GM21367 (cell line): ENCODE measurements at regions not wholly inside any gene's neighbourhood (a gene's known extent, or its start where the extent isn't known, plus 50 kb on each side); places are given as distances from the start of the nearest gene placed in this dataset.
"Not testable (repeated sequence)": the region's sequence is repeated elsewhere in the genome, so short reads cannot be mapped to it uniquely, and the experiment has no call there.

Experiments used
- ATAC-seq: cut with Tn5 transposase; IDR thresholded peaks from one replicate; pipeline ENCODE4 v1.9.1; 2021; ENCODE audit not compliant: unreplicated experiment

DNA sequence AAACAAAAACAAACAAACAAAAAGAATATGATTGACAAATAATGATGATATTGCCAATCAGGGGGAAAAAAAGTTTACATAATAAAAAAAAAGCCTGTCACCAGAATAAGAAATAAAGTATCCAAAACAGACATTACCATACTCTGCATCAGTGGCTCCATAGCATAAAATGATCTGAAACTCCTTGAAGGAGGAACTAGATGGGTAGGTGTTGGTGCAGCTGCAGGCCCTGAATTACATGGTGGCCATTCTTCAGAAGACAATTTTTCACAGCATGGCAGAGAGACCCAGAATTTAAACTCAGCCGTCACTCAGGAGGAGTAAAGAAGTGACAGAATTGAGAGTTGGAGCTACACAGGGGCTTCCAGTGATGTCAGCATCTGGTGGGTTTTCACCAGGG, 60.2 kb downstream of the GLUL start:
- ATAC-seq = no peak

DNA sequence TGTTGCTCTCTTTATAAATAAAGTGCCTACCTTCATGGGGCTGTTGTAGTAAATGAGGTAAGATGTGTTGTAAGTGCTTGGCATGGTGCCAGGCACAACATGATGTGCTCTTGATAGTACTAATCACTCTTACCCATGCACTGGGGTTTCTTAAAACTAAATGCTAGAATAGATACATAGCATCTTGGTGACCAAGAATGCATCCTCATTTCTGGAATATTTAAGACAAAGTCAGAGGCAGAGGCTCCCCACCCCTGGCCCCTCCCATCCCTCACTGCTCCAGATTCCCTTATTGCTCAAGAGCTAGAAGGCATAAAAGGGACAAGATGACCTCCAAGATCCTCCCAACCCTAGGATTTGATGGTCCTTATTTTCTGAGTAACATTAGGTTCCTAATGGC, 61.3 kb downstream of the GLUL start:
- ATAC-seq = no peak

DNA sequence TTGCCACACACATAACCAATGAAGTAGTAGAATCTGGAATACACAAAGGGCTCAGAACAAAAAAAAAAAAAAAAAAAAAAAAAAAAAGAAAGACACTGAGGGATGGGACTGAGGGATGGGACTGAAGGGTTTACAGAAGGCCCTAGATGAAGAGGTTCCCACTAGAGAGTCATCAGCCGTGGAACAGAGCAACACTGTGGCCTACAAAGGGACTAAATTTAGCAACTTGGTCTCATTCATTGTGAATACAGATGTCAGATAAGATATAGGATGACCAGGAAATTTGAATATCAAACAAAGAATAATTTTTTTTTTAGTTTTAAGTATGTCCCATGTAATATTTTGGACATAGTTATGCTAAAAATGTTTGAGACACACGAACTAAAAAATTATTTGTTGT, 62.1 kb downstream of the GLUL start:
- ATAC-seq = no peak

DNA sequence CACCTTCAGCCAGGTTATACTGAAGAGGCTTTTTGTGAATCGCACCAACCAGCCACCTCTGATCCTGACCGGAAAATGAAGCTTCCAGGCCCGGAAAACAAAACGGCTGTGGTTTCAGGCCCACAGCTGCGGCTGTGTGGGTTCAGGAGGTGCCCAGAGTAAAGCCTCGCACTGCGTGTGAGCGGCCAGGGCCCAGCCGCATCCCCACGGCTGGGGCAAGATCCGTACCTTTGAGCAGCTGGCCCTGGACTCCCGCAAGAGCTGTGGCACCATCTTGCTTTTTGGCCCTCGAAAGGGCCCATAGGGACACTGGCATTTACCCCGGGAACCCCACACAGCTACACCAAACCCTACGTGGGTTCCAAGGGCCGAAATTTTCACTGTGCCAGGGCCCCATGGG, 63.0 kb downstream of the GLUL start:
- no peak for ATAC-seq

DNA sequence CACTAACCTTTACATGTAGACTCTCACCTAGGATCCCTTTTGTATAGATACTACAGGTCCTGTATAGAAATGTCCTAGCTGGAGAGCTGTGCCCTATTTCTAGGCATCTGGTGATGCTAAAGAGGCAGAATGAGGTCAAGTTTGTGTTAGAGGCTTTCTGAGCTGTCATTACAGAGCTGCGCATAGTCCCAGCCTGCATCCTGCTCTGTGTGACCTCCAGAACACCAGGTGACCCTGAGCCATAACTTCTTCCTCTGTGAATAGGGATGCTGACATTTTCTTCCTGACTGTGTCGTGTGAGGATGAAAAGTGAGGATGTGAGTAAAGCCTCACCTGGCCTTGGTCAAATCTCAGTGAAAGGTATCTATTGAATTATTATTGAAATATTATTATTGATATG, 66.3 kb downstream of the GLUL start:
- ATAC-seq = no peak

DNA sequence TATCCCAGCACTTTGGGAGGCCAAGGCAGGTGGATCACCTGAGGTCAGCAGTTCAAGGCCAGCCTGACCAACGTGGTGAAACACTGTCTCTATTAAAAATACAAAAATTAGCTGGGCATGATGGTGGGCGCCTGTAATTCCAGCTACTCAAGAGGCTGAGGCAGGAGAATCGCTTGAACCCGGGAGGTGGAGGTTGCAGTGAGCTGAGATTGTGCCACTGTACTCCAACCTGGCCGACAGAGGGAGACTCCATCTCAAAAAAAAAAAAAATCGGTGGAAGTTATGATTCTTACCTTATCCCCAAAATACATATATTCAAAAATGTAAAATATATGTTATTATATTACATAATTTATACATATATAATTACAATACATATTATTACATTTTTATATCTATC, 70.1 kb downstream of the GLUL start:
- not testable (repeated sequence) for ATAC-seq

DNA sequence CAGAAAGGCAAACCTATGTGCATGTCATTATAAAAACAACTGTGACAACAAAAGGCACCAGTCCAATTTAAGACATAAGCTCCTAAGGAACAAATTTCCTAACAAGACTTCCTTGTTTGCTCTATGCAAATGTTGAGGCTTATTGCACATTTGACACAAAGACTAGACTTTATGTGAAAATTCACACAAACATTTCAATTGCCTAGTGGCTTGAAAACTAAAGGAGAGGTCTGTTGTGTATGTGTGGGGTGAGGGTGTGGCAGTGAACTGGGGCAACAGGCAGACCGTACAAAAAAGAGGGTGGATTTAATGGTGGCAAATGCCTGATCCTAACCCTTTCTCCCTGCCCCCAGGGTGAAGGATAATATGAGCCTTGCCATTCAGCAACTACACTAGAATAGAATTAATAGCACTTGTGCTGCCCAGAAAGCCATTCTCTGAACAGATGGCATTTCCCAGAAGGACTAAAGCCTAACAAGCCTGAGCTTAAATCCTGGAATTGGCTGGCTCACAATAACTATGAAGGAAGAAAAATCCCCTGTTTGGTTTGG, 73.9 kb downstream of the GLUL start:
- ATAC-seq = no peak

DNA sequence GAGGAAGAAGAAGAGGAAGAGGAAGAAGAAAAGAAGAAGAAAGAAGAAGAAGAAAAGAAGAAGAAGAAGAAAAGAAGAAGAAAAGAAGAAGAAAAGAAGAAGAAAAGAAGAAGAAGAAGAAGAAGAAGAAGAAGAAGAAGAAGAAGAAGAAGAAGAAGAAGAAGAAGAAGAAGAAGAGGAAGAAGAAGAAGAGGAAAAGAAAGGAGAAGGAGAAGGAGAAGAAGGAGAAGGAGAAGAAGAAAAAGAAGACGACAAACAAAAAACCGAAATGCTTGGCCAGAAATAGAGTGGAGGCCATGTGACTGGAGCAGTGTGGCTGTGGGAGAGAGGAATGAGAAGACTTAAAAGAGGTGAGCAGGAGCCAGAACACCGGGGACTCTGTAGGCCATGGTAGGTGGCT, 75.1 kb downstream of the GLUL start:
- not testable (repeated sequence) for ATAC-seq

DNA sequence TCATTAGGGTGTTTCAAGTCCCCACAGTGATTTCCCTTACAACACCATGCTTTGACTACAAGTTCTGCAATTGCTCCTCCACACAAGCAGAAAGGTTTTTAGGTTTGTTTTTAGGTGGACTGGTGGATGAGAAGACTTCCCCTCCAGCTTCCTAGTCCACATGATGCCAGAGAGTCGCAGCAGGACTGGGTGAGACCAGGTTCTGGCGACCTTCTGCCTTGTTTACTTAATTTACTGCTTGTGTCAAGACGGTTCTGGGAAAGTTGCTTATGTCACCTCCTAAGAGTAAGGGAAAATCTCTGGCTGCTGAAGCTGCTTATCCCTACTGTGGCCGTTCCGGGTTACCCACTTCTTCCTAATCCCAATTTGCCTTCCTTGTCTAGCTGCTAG, 76.4 kb downstream of the GLUL start:
- ATAC-seq = no peak

DNA sequence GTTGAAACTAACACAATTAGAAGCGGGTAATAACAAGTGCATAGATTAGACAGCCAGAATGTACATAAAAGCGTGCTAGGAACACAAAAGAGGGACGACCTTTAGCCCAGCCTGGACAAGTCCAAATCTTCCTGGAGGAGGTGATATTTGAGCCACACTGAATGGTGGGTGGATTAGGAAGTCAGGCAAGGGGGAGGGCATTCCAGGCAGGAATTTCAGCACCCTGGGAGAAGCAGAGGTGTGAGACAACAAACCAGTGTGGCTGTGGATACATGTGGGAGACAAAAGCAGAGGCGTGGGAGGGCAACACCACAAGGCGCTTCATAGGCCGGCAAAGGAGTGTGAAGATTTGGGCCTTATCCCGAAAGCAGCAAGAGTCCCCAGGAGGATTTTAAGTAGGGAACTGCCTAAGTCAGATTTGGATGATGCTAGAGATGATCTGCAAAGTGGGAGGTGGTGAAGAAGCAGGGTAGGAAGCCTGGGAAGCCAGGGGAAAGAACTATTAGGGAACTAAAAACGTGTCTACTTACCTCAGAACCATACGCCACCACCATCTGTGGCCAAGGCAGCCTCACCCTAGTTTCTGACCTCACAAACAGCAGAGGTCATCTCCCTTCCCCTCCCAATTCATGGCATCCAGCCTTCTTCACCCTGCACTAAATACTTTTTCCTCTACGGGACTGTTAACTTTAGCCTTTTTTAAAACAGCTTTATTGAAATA, 81.8 kb downstream of the GLUL start:
- no peak for ATAC-seq

DNA sequence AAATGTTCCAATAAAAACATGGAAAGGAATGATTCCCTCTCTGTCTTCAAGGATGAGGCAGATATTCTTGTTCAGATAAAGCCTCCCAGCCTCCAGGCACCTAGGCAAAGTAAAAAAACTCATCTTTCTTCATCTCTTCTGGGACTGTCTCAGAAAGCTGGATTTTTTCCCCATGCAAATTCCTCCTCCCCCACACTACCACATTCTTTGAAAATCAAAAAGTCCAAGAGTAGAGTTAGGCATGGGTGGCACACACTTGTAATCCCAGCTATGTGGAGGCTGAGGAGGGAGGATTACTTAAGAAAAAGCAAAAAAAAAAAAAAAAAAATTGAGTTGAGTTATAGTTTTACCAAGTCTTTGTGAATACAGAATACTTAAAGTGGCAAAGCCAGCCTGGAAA, 82.8 kb downstream of the GLUL start:
- ATAC-seq = no peak

DNA sequence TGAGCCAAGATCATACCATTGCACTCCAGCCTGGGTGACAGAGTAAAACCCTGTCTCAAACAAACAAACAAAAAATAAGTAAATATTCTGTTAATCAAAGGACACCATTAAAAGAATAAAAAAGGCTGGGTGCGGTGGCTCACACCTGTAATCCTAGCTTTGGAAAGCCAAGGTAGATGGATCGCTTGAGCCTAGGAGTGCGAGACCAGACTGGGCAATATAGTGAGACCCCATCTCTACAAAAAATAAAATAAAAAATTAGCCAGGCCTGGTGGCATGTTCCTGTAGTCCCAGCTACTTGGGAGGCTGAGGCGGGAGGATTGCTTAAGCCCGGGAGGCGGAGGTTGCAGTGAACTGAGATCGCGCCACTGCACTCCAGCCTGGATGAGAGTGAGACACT, 84.1 kb downstream of the GLUL start:
- not testable (repeated sequence) for ATAC-seq

DNA sequence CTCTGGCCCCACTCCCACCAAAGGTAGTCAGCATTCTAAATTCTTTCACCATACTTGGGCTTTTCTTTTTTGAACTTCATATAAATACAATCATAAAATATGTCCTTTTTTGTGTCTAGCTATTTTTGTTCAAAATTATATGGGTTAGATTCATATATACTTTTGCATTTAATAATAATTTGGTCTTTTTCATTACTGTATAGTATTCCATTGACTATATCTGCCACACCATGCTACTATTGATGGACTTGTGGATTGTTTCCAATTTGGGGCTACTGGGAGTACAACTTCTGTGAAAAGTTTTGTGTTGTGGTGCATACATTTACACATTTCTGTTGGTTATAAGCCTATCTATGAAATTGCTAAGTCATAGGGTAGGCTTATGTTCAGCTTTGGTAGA, 85.7 kb downstream of the GLUL start:
- no peak for ATAC-seq

DNA sequence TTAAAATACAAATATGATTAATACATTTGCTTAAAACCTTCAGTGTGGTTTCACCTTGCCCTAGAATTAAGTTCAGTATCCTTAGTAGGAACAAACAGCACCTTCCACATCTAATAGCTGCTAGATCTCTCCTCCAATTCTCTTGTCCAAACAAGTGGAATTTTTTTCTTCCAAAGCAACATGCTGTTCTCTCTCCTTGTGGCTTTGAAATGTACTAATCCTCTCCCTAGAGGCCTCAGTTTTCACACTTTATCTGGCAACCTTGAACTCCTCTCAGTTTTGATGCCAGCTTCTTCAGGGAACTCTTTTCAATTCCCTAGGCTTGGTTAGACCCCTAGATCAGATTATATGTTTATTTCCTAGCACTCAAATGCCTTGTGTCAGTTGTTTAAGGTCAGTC, 87.0 kb downstream of the GLUL start:
- no peak for ATAC-seq

DNA sequence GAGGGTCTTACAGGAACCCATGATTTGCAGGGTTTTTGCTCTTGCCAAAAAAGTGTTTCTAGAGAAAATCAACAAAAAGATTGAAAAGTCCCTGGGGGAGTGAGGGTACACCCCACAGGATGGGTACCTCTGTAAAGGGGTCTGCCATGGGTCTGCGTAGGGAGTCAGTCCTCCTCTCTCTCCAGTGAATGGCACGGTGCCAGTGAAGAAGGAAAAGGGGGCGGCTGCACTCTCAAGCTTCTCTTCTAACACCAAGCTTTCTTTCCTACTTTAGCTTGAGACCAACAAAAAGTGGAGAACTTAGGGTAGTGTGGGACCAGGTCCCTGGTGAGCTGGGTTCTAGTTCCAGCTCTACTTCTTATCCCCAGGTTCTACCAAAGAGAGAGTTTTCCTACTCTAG, 87.4 kb downstream of the GLUL start:
- no peak for ATAC-seq

DNA sequence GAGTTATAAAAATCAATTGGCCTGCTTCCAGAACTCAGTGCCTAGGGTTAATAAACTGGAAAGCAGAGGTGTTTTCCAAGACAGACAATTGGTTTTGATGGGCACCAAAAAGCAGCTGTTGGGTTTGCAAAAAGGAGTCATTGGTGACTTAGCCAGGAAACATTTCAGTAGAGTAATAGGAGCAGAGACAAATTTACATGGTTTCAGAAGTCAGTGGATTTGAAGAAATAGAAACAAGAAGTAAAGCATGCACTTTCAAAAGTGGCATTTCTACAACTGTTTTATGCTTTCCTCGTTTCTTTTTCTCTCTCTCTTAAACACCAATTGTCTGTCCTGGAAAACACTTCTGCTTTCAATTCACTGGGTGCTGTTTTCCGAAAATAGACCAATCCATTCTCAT, 87.8 kb downstream of the GLUL start:
- peak; percentile 69 for ATAC-seq

DNA sequence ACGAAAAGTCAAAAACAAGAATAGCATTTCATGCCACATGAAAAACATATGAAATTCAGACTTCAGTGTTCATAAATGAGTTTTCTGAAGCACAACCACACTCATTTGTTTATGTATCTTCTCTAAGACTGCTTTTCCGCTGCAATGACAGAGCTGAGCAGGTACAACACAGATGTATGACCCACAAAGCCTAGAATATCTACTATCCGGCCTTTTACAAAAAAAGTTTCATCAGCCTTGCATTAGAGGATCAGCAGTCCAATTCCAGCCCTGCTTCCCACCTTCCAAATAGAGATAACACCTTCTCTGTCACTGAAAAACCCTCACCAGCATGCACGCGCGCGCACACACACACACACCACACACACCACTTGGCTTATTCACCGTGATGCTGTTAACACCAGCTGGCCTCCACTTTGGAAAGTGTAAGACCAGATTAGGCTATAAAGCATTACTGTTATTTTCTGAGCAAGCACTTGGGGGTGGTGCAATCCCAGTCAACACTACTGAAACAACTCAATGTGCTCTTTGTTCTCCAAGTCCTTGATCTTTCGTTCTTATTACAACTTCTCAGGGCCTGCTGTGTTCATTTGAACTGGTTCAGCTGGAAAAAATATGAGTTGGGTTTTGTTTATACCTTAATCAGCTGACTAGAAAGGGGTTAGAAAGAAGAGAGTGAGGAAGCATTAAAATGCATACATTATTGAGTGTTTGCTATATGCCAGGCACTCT, 90.0 kb downstream of the GLUL start:
- ATAC-seq = no peak

DNA sequence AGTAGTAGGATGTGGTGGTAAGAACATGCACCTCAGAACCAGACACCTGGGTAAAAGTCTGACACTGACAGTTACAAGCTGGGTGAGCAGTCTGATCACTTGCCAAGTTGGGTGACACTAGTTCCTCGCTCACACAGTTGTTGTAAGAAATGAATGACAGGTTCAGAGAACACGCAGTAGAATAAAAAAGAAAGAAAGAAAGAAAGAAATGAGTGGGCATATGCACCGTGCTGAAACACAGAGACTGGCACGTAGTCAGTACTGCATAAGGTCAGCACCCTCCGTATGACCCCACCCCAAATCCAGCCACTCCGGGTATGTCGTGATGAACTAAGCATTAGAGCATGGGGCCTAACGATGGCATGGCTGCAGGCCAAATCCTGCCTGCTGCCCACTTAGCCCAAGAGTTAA, 90.6 kb downstream of the GLUL start:
- no peak for ATAC-seq

DNA sequence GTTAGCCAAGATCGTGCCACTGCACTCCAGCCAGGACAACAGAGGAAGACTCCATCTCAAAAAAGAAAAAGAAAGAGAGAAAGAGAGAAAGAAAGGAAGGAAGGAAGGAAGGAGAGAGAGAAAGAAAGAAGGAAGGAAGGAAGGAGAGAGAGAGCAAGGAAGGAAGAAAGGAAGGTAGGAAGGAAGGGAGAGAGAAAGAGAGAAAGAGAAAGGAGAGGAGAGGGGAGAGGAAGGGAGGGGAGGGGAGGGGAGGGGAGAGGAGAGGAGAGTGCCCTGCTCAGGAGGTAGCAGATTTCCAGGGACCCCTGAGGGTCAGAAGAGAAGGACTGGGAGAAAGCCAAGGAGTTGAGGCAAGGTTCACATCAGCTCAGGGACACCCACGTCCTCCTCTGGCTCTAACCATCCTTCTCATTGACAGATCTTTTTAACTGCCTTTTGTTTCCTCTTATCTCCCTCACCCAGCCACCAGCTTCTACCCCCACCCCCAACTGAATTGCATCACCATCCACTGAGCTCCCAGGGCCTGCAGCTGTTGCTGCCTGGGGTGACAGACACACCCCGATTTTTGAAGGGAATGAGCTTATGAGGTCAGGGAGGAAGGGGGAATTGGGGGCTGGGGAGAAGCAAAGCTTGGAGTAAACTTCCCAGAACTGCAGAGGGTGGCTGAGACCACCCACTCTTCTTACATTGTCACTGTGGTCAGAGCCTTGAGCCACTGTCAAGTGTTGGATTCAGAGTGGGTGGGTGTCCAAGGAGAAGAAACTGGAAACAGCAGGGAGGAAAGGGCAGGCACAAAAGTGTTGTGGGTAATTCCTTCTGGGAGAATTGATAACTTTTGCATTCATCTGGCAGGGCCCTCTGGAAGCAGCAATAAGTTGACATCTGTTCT, 91.6 kb downstream of the GLUL start:
- no peak for ATAC-seq

DNA sequence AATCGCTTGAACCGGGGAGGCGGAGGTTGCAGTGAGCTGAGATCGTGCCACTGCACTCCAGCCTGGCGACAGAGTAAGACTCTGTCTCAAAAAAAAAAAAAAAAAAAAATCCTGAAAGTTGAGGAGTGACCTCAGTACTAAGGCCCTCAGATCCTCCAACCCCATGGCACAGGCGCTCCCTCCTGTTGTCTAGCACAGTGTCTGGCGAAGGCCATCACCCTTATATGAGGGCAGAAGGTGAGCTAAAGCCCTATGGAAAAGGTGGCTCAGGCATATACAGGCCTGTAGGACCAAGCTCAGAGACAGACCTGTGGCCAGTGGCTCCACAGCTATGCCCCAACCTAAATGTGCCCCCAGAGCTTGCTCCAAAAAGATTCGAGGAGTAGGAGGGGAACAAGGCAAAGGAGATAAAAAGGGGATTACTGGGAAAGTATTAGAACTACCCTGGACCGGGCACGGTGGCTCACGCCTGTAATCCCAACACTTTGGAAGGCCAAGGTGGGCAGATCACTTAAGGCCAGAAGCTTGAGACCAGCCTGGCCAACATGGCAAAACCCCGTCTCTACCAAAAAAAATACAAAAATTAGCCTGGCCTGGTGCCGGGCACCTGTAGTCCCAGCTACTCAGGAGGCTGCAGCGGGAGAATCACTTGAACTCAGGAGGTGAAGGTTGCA, 92.4 kb downstream of the GLUL start:
- not testable (repeated sequence) for ATAC-seq

DNA sequence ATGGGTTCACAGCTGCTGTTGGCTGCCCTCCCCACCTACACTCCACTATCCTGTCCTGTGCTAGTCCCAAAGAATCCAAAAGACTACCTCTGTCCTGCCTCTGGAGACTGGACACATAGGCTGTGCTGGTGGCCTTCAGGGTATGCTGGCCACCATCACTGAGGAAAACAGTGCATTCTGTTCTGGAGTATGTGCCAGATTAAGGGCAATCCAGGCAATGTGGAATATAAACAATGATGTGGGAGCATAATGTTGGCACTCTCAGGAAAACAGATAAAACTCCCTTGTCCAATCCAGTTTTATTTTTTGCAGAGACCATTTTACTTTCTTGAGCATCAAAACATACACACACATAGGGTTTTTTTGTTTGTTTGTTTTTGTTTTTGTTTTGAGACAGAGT, 94.3 kb downstream of the GLUL start:
- no peak for ATAC-seq
